Kidney epithelial cell (primary cell): ENCODE measurements at regions not wholly inside any gene's neighbourhood (a gene's known extent, or its start where the extent isn't known, plus 50 kb on each side); places are given as distances from the start of the nearest gene placed in this dataset.

Experiments used
- DNase-seq: peaks from one replicate; pipeline ENCODE4 v3.0.0-alpha.2; 2010; ENCODE audit warnings: low read depth
- H3K27me3 ChIP-seq: 2 replicates; pipeline ENCODE4 v1.6.0; 2011; ENCODE audit warnings: low read length; ENCODE audit not compliant: control insufficient read depth, insufficient read depth
- H3K36me3 ChIP-seq: 2 replicates; pipeline ENCODE4 v1.5.1; 2011; ENCODE audit warnings: low read length; ENCODE audit not compliant: control insufficient read depth, insufficient read depth
- H3K4me3 ChIP-seq: 2 replicates; pipeline ENCODE4 v1.5.1; 2011; ENCODE audit warnings: low read depth, mild to moderate bottlenecking, control low read depth, low read length
- CTCF ChIP-seq: IDR thresholded peaks from 2 replicates; pipeline ENCODE4 v1.5.1; 2011; ENCODE audit warnings: mild to moderate bottlenecking, moderate library complexity, low read length, control low read depth, inconsistent platforms; ENCODE audit not compliant: insufficient read depth, poor library complexity, severe bottlenecking

- no peak overlapping the region for H3K4me3 ChIP-seq
- DNase-seq = no peak
- no peak for TF ChIP-seq CTCF
- H3K36me3 ChIP-seq = no peaks in the 10 kb centered on the region
- no peaks in the 10 kb centered on the region for H3K27me3 ChIP-seq
Observed at GRCh38 chr7:10888861-10889260, 84.8 kb upstream of the PHF14 start.

- peak; percentile 14 for DNase-seq
- Histone ChIP-seq H3K27me3 (no peaks in the 10 kb centered on the region), H3K4me3 (no peak overlapping the region), H3K36me3 (no peaks in the 10 kb centered on the region)
- peak; percentile 82 for TF ChIP-seq CTCF
Observed at GRCh38 chr7:10889266-10889898, 84.3 kb upstream of the PHF14 start.

- H3K4me3 ChIP-seq = no peak overlapping the region
- no peaks in the 10 kb centered on the region for H3K36me3 ChIP-seq
- TF ChIP-seq CTCF = no peak
- H3K27me3 ChIP-seq = no peaks in the 10 kb centered on the region
- DNase-seq = no peak
Observed at GRCh38 chr7:10908600-10908999, 65.1 kb upstream of the PHF14 start.

GRCh38 chr7:10910447-10910846 lies 63.2 kb upstream of the PHF14 start:
- Histone ChIP-seq H3K4me3 (no peak overlapping the region), H3K36me3 (no peaks in the 10 kb centered on the region), H3K27me3 (no peaks in the 10 kb centered on the region)
- TF ChIP-seq CTCF = no peak
- no peak for DNase-seq

- Histone ChIP-seq H3K36me3 (no peaks in the 10 kb centered on the region), H3K4me3 (no peak overlapping the region), H3K27me3 (no peaks in the 10 kb centered on the region)
- DNase-seq = no peak
- TF ChIP-seq CTCF = no peak
Observed at GRCh38 chr7:10912077-10912476, 61.6 kb upstream of the PHF14 start.

GRCh38 chr7:10913457-10913856 lies 60.2 kb upstream of the PHF14 start:
- DNase-seq = no peak
- H3K36me3 ChIP-seq = no peaks in the 10 kb centered on the region
- no peak for TF ChIP-seq CTCF
- no peaks in the 10 kb centered on the region for H3K27me3 ChIP-seq
- no peak overlapping the region for H3K4me3 ChIP-seq
